ENCODE measurements at regions not wholly inside any gene's neighbourhood (a gene's known extent, or its start where the extent isn't known, plus 50 kb on each side); places are given as distances from the start of the nearest gene placed in this dataset.

GRCh38 chr7:108997480-108997879, 427.8 kb downstream of the DNAJB9 start:
- no peak overlapping the region for H3K27ac ChIP-seq (ENCODE audit: low read depth in 1 of 2, low read length in 2 of 2)
- no peaks in the 10 kb centered on the region for H4K20me1 ChIP-seq (ENCODE audit: insufficient read depth, low read length)
- intact Hi-C loops (cut with micrococcal nuclease), result no loop called here
- H3K36me3 Mint-ChIP-seq, result no peaks in the 10 kb centered on the region
- peaks cover 12 to 13% of the 10 kb centered on the region in 2 donors for H3K9me3 ChIP-seq (replicated peaks in 1 of 2; ENCODE audit: control insufficient read depth in 1 of 2, insufficient read depth in 1 of 2, low read length in 2 of 2)
- no peaks in the 10 kb centered on the region for H3K4me1 ChIP-seq (ENCODE audit: control insufficient read depth in 1 of 2, insufficient read depth in 2 of 2, low read length in 2 of 2)
- H3K27me3 Mint-ChIP-seq (ENCODE audit: low read depth in 3 of 3), result no peaks in the 10 kb centered on the region
- 100% methylated on average over 2 of the region's 6 CpGs for WGBS (ENCODE audit: insufficient coverage)
- no peak overlapping the region for H3K4me3 ChIP-seq (replicated peaks in 1 of 3; ENCODE audit: low read depth in 2 of 3, low read length in 3 of 3)
- no peak overlapping the region for H3K9ac ChIP-seq (ENCODE audit: insufficient read depth, low read length, poor library complexity, severe bottlenecking)
- H3K4me2 ChIP-seq (replicated peaks; ENCODE audit: extremely low read depth, low read length, poor library complexity, severe bottlenecking), result no peak overlapping the region
- no peak overlapping the region for H2AFZ ChIP-seq (ENCODE audit: insufficient read depth, low read depth, low read length, poor library complexity, severe bottlenecking)
- no peak for TF ChIP-seq CTCF (IDR thresholded peaks at IDR 0.05)
- no peaks in the 10 kb centered on the region for H3K79me2 ChIP-seq (ENCODE audit: insufficient read depth, low read length)
- no peaks in the 10 kb centered on the region for H3K36me3 ChIP-seq (replicated peaks in 1 of 2; ENCODE audit: control insufficient read depth in 1 of 2, insufficient read depth in 2 of 2, low read length in 2 of 2)
- no peaks in the 10 kb centered on the region for H3K4me1 Mint-ChIP-seq
- no peak overlapping the region for H3K4me3 Mint-ChIP-seq
- peaks cover 2 to 13% (median 8%) of the 10 kb centered on the region in 7 donors for H3K9me3 Mint-ChIP-seq
- DNase-seq, result no peak
- H3K27me3 ChIP-seq (ENCODE audit: control insufficient read depth in 2 of 2, insufficient read depth in 2 of 2, low read length in 2 of 2), result no peaks in the 10 kb centered on the region
- H3K27ac Mint-ChIP-seq, result no peak overlapping the region

GRCh38 chr7:109003742-109004141, 434.1 kb downstream of the DNAJB9 start:
- H3K36me3 ChIP-seq (replicated peaks in 1 of 2; ENCODE audit: control insufficient read depth in 1 of 2, insufficient read depth in 2 of 2, low read length in 2 of 2), result no peaks in the 10 kb centered on the region
- Mint-ChIP-seq H3K4me3 (no peak overlapping the region), H3K27ac (no peak overlapping the region), H3K4me1 (no peaks in the 10 kb centered on the region), H3K27me3 (ENCODE audit: low read depth in 3 of 3) (no peaks in the 10 kb centered on the region), H3K36me3 (no peaks in the 10 kb centered on the region), H3K9me3 (peaks cover 0 to 5% (median 0%) of the 10 kb centered on the region in 7 donors)
- no peak overlapping the region for H3K27ac ChIP-seq (ENCODE audit: low read depth in 1 of 2, low read length in 2 of 2)
- H4K20me1 ChIP-seq (ENCODE audit: insufficient read depth, low read length), result no peaks in the 10 kb centered on the region
- 100% methylated on average over 1 of the region's 1 CpG for WGBS (ENCODE audit: insufficient coverage)
- no peaks in the 10 kb centered on the region for H3K79me2 ChIP-seq (ENCODE audit: insufficient read depth, low read length)
- no peak overlapping the region for H3K4me2 ChIP-seq (replicated peaks; ENCODE audit: extremely low read depth, low read length, poor library complexity, severe bottlenecking)
- H3K9me3 ChIP-seq (replicated peaks in 1 of 2; ENCODE audit: control insufficient read depth in 1 of 2, insufficient read depth in 1 of 2, low read length in 2 of 2), result peaks cover 0 to 7% of the 10 kb centered on the region in 2 donors
- no peak for DNase-seq
- H3K4me1 ChIP-seq (ENCODE audit: control insufficient read depth in 1 of 2, insufficient read depth in 2 of 2, low read length in 2 of 2), result no peaks in the 10 kb centered on the region
- intact Hi-C loops (cut with micrococcal nuclease), result no loop called here
- H3K9ac ChIP-seq (ENCODE audit: insufficient read depth, low read length, poor library complexity, severe bottlenecking), result no peak overlapping the region
- TF ChIP-seq CTCF (IDR thresholded peaks at IDR 0.05), result no peak
- no peak overlapping the region for H3K4me3 ChIP-seq (replicated peaks in 1 of 3; ENCODE audit: low read depth in 2 of 3, low read length in 3 of 3)
- H2AFZ ChIP-seq (ENCODE audit: insufficient read depth, low read depth, low read length, poor library complexity, severe bottlenecking), result no peak overlapping the region
- no peaks in the 10 kb centered on the region for H3K27me3 ChIP-seq (ENCODE audit: control insufficient read depth in 2 of 2, insufficient read depth in 2 of 2, low read length in 2 of 2)
